Mesenchymal stem cell (in vitro differentiated cells and primary cell): ENCODE measurements at regions not wholly inside any gene's neighbourhood (a gene's known extent, or its start where the extent isn't known, plus 50 kb on each side); places are given as distances from the start of the nearest gene placed in this dataset.

Experiments used
- DNase-seq: peaks from one replicate; pipeline ENCODE4 v3.0.0-alpha.2; 2013
- H2AFZ ChIP-seq: one replicate; pipeline ENCODE4 v1.6.1; 2013; ENCODE audit warnings: low read depth, mild to moderate bottlenecking, control low read depth, inconsistent platforms, low read length, moderate library complexity
- H2AK5ac ChIP-seq: 2 replicates; pipeline ENCODE4 v1.6.1; 2013; ENCODE audit warnings: low read length, moderate library complexity, mild to moderate bottlenecking, inconsistent platforms; ENCODE audit not compliant: severe bottlenecking
- H2BK120ac ChIP-seq: one replicate; pipeline ENCODE4 v1.6.1; 2013; ENCODE audit warnings: low read depth, mild to moderate bottlenecking, inconsistent platforms, low read length, moderate library complexity
- H2BK12ac ChIP-seq, 2 experiments: one replicate each; pipeline ENCODE4 v1.6.1; 2013; ENCODE audit warnings: inconsistent platforms in 2 of 2, low read length in 2 of 2, mild to moderate bottlenecking in 2 of 2, moderate library complexity in 2 of 2, control low read depth in 1 of 2
- H2BK15ac ChIP-seq: one replicate; pipeline ENCODE4 v1.6.1; 2013; ENCODE audit warnings: mild to moderate bottlenecking, low read depth, inconsistent platforms; ENCODE audit not compliant: poor library complexity, severe bottlenecking
- H2BK5ac ChIP-seq: 2 replicates; pipeline ENCODE4 v1.6.1; 2013; ENCODE audit warnings: low read depth, mild to moderate bottlenecking, low read length, control low read depth, inconsistent platforms; ENCODE audit not compliant: poor library complexity, severe bottlenecking
- H3K14ac ChIP-seq, 2 experiments: one replicate each; pipeline ENCODE4 v1.6.1; 2013; ENCODE audit warnings: inconsistent platforms in 2 of 2, low read length in 2 of 2, control low read depth in 1 of 2, mild to moderate bottlenecking in 1 of 2, moderate library complexity in 1 of 2
- H3K18ac ChIP-seq, 2 experiments: one replicate each; pipeline ENCODE4 v1.6.1; 2013; ENCODE audit warnings: inconsistent platforms in 2 of 2, low read length in 2 of 2, control low read depth in 1 of 2, low read depth in 1 of 2, mild to moderate bottlenecking in 1 of 2
- H3K23ac ChIP-seq, 2 experiments: one replicate each; pipeline ENCODE4 v1.6.1; 2013; ENCODE audit warnings: inconsistent platforms in 2 of 2, low read length in 2 of 2, mild to moderate bottlenecking in 2 of 2, moderate library complexity in 2 of 2, control low read depth in 1 of 2
- H3K27ac ChIP-seq: 2 replicates; pipeline ENCODE4 v1.5.1; 2013; ENCODE audit warnings: mild to moderate bottlenecking, moderate library complexity, low read length, control low read depth, inconsistent platforms; ENCODE audit not compliant: poor library complexity, severe bottlenecking
- H3K27me3 ChIP-seq, 2 experiments: 2 replicates each; pipeline versions ENCODE4 v1.6.1 to v1.7.0; 2013; ENCODE audit warnings: low read length in 2 of 2, mild to moderate bottlenecking in 2 of 2, moderate library complexity in 2 of 2, control low read depth in 1 of 2, inconsistent platforms in 1 of 2; ENCODE audit not compliant: control insufficient read depth in 1 of 2, insufficient read depth in 1 of 2
- H3K36me3 ChIP-seq, 2 experiments: 2 replicates each; pipeline versions ENCODE4 v1.6.1 to v1.7.0; 2013; ENCODE audit warnings: low read length in 2 of 2, control low read depth in 1 of 2, inconsistent platforms in 1 of 2, low read depth in 1 of 2, mild to moderate bottlenecking in 1 of 2; ENCODE audit not compliant: insufficient read depth in 2 of 2, control insufficient read depth in 1 of 2
- H3K4ac ChIP-seq, 2 experiments: one replicate each; pipeline ENCODE4 v1.6.1; 2013; ENCODE audit warnings: inconsistent platforms in 2 of 2, low read length in 2 of 2, mild to moderate bottlenecking in 2 of 2, moderate library complexity in 2 of 2, control low read depth in 1 of 2, low read depth in 1 of 2
- H3K4me1 ChIP-seq: 2 replicates; pipeline ENCODE4 v1.6.1; 2013; ENCODE audit warnings: low read depth, low read length, control low read depth; ENCODE audit not compliant: control insufficient read depth, insufficient read depth
- H3K4me2 ChIP-seq: 2 replicates; pipeline ENCODE4 v1.6.1; 2013; ENCODE audit warnings: low read length, mild to moderate bottlenecking, inconsistent platforms; ENCODE audit not compliant: poor library complexity, severe bottlenecking
- H3K4me3 ChIP-seq, 2 experiments: 2 replicates each; pipeline versions ENCODE4 v1.5.1 to v1.7.0; 2013; ENCODE audit warnings: low read length in 2 of 2, mild to moderate bottlenecking in 2 of 2, control low read depth in 1 of 2, low read depth in 1 of 2; ENCODE audit not compliant: insufficient read depth in 1 of 2
- H3K79me1 ChIP-seq: replicated peaks from 2 replicates; pipeline ENCODE4 v1.6.1; 2013; ENCODE audit warnings: mild to moderate bottlenecking, control low read depth, low read length, inconsistent platforms; ENCODE audit not compliant: poor library complexity, severe bottlenecking
- H3K9ac ChIP-seq: 2 replicates; pipeline ENCODE4 v1.7.0; 2013; ENCODE audit warnings: mild to moderate bottlenecking, low read length, moderate library complexity
- H3K9me3 ChIP-seq: 2 replicates; pipeline ENCODE4 v1.7.0; 2013; ENCODE audit warnings: mild to moderate bottlenecking, low read length; ENCODE audit not compliant: control insufficient read depth
- H4K8ac ChIP-seq: one replicate; pipeline ENCODE4 v1.6.1; 2013; ENCODE audit warnings: inconsistent platforms, mild to moderate bottlenecking, low read length, moderate library complexity
- H4K91ac ChIP-seq: one replicate; pipeline ENCODE4 v1.6.1; 2013; ENCODE audit warnings: mild to moderate bottlenecking, low read length, inconsistent platforms
- WGBS: methylation state at CpG from one replicate; pipeline ENCODE4 v1.1.7; 2013; ENCODE audit warnings: mixed read lengths; 5-methylcytosine and 5-hydroxymethylcytosine counted together

DNA sequence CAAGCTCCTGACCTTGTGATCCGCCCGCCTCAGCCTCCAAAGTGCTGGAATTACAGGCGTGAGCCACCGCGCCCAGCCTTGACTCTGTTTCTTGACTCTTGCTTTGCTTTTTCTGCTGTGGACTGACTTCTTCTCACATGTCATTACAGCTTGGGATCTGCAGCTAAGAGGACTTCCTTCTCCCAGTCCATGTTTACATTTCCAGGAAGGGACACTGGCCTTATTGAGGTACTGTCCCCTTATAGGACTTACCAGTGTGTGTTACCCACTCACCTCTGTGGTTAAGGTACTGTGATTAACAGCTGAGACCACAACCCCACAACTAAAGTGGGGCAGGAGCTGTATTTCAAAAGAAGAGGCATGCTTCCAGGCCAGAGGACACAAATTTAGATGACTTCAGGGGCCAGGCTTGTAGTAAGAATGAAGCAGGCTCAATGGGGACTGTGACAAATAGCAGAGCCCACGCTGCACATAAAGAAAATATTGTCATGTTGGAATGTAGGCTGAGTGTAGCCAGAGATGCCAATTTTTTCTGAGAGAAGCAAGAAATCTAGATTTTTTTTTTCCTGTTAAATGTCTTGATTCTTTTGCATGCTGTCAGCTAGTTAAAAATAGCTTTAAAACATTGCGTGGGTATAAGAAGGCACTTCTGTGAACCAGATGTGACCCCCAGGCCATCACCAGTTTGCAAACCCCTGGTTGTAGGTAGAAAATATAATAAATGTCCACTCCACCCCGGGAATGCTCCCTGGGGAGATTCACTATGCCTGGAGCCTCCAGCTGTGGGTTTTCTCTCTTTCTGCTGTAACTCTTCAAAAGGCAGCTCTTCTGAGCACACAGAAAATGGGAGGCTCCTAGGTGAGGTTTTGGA is 75.0 kb downstream of the PTPDC1 start:
- Histone ChIP-seq H2BK12ac (no peak overlapping the region), H2AFZ (no peak overlapping the region), H3K79me1 (no peaks in the 10 kb centered on the region), H3K27me3 (no peaks in the 10 kb centered on the region), H3K4ac (no peak overlapping the region), H2AK5ac (no peak overlapping the region), H4K91ac (no peak overlapping the region), H2BK5ac (no peak overlapping the region), H3K4me1 (peaks cover 8% of the 10 kb centered on the region), H3K14ac (no peak overlapping the region), H2BK120ac (peak overlapping the region; percentile 20), H3K4me2 (no peak overlapping the region), H3K23ac (no peak overlapping the region), H3K9me3 (no peaks in the 10 kb centered on the region), H2BK15ac (no peak overlapping the region), H3K36me3 (no peaks in the 10 kb centered on the region), H3K9ac (no peak overlapping the region), H4K8ac (no peak overlapping the region), H3K4me3 (no peak overlapping the region), H3K18ac (peak overlapping the region; percentile 9 to 18), H3K27ac (no peak overlapping the region)
- DNase-seq, result peak; percentile 29
- WGBS, result 62% methylated on average over 7 of the region's 8 CpGs

GRCh38 chr9:94160594-94161501 is 76.6 kb downstream of the PTPDC1 start:
- Histone ChIP-seq H3K4me2 (no peak overlapping the region), H3K36me3 (no peaks in the 10 kb centered on the region), H3K4me3 (no peak overlapping the region), H2AK5ac (no peak overlapping the region), H3K23ac (no peak overlapping the region), H2BK15ac (no peak overlapping the region), H3K27me3 (no peaks in the 10 kb centered on the region), H4K8ac (no peak overlapping the region), H3K9ac (no peak overlapping the region), H3K27ac (no peak overlapping the region), H3K14ac (no peak overlapping the region), H3K4me1 (peaks cover 12% of the 10 kb centered on the region), H3K4ac (peak overlapping the region in 1 of 2 experiments; percentile 29), H2AFZ (no peak overlapping the region), H3K18ac (no peak overlapping the region), H3K9me3 (no peaks in the 10 kb centered on the region), H2BK120ac (no peak overlapping the region), H4K91ac (no peak overlapping the region), H2BK5ac (no peak overlapping the region), H3K79me1 (peaks cover 2% of the 10 kb centered on the region), H2BK12ac (no peak overlapping the region)
- no peak for DNase-seq
- 86% methylated on average over 11 of the region's 11 CpGs for WGBS

- no peak overlapping the region for H3K23ac ChIP-seq
- no peak overlapping the region for H4K8ac ChIP-seq
- H2BK12ac ChIP-seq, result peak overlapping the region in 1 of 2 experiments; percentile 18
- H2BK15ac ChIP-seq, result no peak overlapping the region
- H3K27ac ChIP-seq, result no peak overlapping the region
- peak overlapping the region in 1 of 2 experiments; percentile 6 for H3K14ac ChIP-seq
- DNase-seq, result no peak
- no peak overlapping the region for H2BK120ac ChIP-seq
- no peak overlapping the region for H3K18ac ChIP-seq
- H2BK5ac ChIP-seq, result no peak overlapping the region
- H2AK5ac ChIP-seq, result no peak overlapping the region
- WGBS, result 95% methylated on average over 8 of the region's 8 CpGs
- no peaks in the 10 kb centered on the region for H3K36me3 ChIP-seq
- H4K91ac ChIP-seq, result no peak overlapping the region
- no peak overlapping the region for H3K4ac ChIP-seq
- H3K9ac ChIP-seq, result no peak overlapping the region
- no peak overlapping the region for H3K4me3 ChIP-seq
- H3K27me3 ChIP-seq, result no peaks in the 10 kb centered on the region
- H3K79me1 ChIP-seq, result peaks cover 2% of the 10 kb centered on the region
- H3K4me1 ChIP-seq, result peaks cover 8% of the 10 kb centered on the region
- no peaks in the 10 kb centered on the region for H3K9me3 ChIP-seq
- H2AFZ ChIP-seq, result no peak overlapping the region
- no peak overlapping the region for H3K4me2 ChIP-seq
These were observed 77.4 kb downstream of the PTPDC1 start for GRCh38 chr9:94161673-94162072.
